ENCODE measurements at regions not wholly inside any gene's neighbourhood (a gene's known extent, or its start where the extent isn't known, plus 50 kb on each side); places are given as distances from the start of the nearest gene placed in this dataset.

GRCh38 chr3:13245615-13245978, 172.4 kb upstream of the IQSEC1 start:
- no peak overlapping the region for H3K4me2 ChIP-seq (ENCODE audit: unreplicated experiment)
- DNase-seq: no peak
- H3K79me2 ChIP-seq (ENCODE audit: insufficient read depth): no peaks in the 10 kb centered on the region
- 65 to 69% methylated on average over 8 of the region's 8 CpGs for WGBS, 2 experiments (ENCODE audit: low coverage in 1 of 2, low lambda C conversion rate in 2 of 2, missing lambda C conversion rate in 2 of 2)
- in situ Hi-C loops (cut with MboI): no loop called here
- TF ChIP-seq EZH2phosphoT487 (IDR thresholded peaks at IDR 0.05; ENCODE audit: insufficient read depth, low read depth) (no peak), EZH2 (IDR thresholded peaks at IDR 0.05; ENCODE audit: insufficient read depth, poor library complexity, severe bottlenecking) (no peak)
- H3K36me3 ChIP-seq (ENCODE audit: low read depth): no peaks in the 10 kb centered on the region
- H3F3A ChIP-seq (ENCODE audit: insufficient read depth): no peaks in the 10 kb centered on the region
- H3K27ac ChIP-seq: no peak overlapping the region
- no peaks in the 10 kb centered on the region for H3K4me1 ChIP-seq (ENCODE audit: insufficient read depth)
- H3K4me3 ChIP-seq: no peak overlapping the region
- no peaks in the 10 kb centered on the region for H4K20me1 ChIP-seq (ENCODE audit: insufficient read depth)
- H3K9ac ChIP-seq: no peak overlapping the region
- H3K9me3 ChIP-seq (ENCODE audit: low read depth): no peaks in the 10 kb centered on the region
- H3K9me2 ChIP-seq (ENCODE audit: insufficient read depth): no peaks in the 10 kb centered on the region
- peaks cover 12% of the 10 kb centered on the region; the same call in 1 of the 2 replicates for H3K27me3 ChIP-seq (replicated peaks; ENCODE audit: insufficient read depth)
- no peak overlapping the region for H2AFZ ChIP-seq

- DNase-seq: no peak
- 43 to 50% methylated on average over 9 of the region's 9 CpGs for WGBS, 2 experiments (ENCODE audit: low coverage in 1 of 2, low lambda C conversion rate in 2 of 2, missing lambda C conversion rate in 2 of 2)
Observed at GRCh38 chr3:13243586-13243985, 170.4 kb upstream of the IQSEC1 start.

GRCh38 chr3:13242364-13242737, 169.1 kb upstream of the IQSEC1 start:
- H4K20me1 ChIP-seq (ENCODE audit: insufficient read depth): no peaks in the 10 kb centered on the region
- TF ChIP-seq EZH2phosphoT487 (IDR thresholded peaks at IDR 0.05; ENCODE audit: insufficient read depth, low read depth) (no peak), EZH2 (IDR thresholded peaks at IDR 0.05; ENCODE audit: insufficient read depth, poor library complexity, severe bottlenecking) (no peak)
- H3K9me2 ChIP-seq (ENCODE audit: insufficient read depth): no peaks in the 10 kb centered on the region
- no peak overlapping the region for H3K9ac ChIP-seq
- 35 to 45% methylated on average over 8 of the region's 8 CpGs for WGBS, 2 experiments (ENCODE audit: low coverage in 1 of 2, low lambda C conversion rate in 2 of 2, missing lambda C conversion rate in 2 of 2)
- H3K9me3 ChIP-seq (ENCODE audit: low read depth): no peaks in the 10 kb centered on the region
- H3K79me2 ChIP-seq (ENCODE audit: insufficient read depth): no peaks in the 10 kb centered on the region
- H3F3A ChIP-seq (ENCODE audit: insufficient read depth): no peaks in the 10 kb centered on the region
- H3K27me3 ChIP-seq (replicated peaks; ENCODE audit: insufficient read depth): peaks cover 4% of the 10 kb centered on the region; the same call in 1 of the 2 replicates
- no peaks in the 10 kb centered on the region for H3K36me3 ChIP-seq (ENCODE audit: low read depth)
- H2AFZ ChIP-seq: no peak overlapping the region
- H3K4me3 ChIP-seq: no peak overlapping the region
- DNase-seq: no peak
- in situ Hi-C loops (cut with MboI): no loop called here
- H3K4me2 ChIP-seq (ENCODE audit: unreplicated experiment): no peak overlapping the region
- no peak overlapping the region for H3K27ac ChIP-seq
- no peaks in the 10 kb centered on the region for H3K4me1 ChIP-seq (ENCODE audit: insufficient read depth)

More at GRCh38 chr3:13243586-13243985, 170.4 kb upstream of the IQSEC1 start:
- Histone ChIP-seq H2AFZ (no peak overlapping the region), H3K36me3 (ENCODE audit: low read depth) (no peaks in the 10 kb centered on the region), H3K9me2 (ENCODE audit: insufficient read depth) (no peaks in the 10 kb centered on the region), H3K4me3 (no peak overlapping the region), H3K4me1 (ENCODE audit: insufficient read depth) (no peaks in the 10 kb centered on the region), H3K9me3 (ENCODE audit: low read depth) (no peaks in the 10 kb centered on the region), H4K20me1 (ENCODE audit: insufficient read depth) (no peaks in the 10 kb centered on the region), H3F3A (ENCODE audit: insufficient read depth) (no peaks in the 10 kb centered on the region), H3K4me2 (ENCODE audit: unreplicated experiment) (no peak overlapping the region), H3K27ac (no peak overlapping the region), H3K9ac (no peak overlapping the region), H3K27me3 (replicated peaks; ENCODE audit: insufficient read depth) (peaks cover 4% of the 10 kb centered on the region; the same call in 1 of the 2 replicates), H3K79me2 (ENCODE audit: insufficient read depth) (no peaks in the 10 kb centered on the region)
- in situ Hi-C loops (cut with MboI): no loop called here
- no peak for TF ChIP-seq EZH2phosphoT487 (IDR thresholded peaks at IDR 0.05; ENCODE audit: insufficient read depth, low read depth)
- TF ChIP-seq EZH2 (IDR thresholded peaks at IDR 0.05; ENCODE audit: insufficient read depth, poor library complexity, severe bottlenecking): no peak

GRCh38 chr3:13241621-13242363, 168.6 kb upstream of the IQSEC1 start:
- Histone ChIP-seq H3K4me3 (no peak overlapping the region), H3K79me2 (ENCODE audit: insufficient read depth) (no peaks in the 10 kb centered on the region), H3K4me1 (ENCODE audit: insufficient read depth) (no peaks in the 10 kb centered on the region), H3K36me3 (ENCODE audit: low read depth) (no peaks in the 10 kb centered on the region), H3K9me2 (ENCODE audit: insufficient read depth) (no peaks in the 10 kb centered on the region), H2AFZ (no peak overlapping the region), H3K9ac (no peak overlapping the region), H3F3A (ENCODE audit: insufficient read depth) (no peaks in the 10 kb centered on the region), H3K9me3 (ENCODE audit: low read depth) (no peaks in the 10 kb centered on the region), H3K27ac (no peak overlapping the region), H4K20me1 (ENCODE audit: insufficient read depth) (no peaks in the 10 kb centered on the region), H3K4me2 (ENCODE audit: unreplicated experiment) (no peak overlapping the region), H3K27me3 (replicated peaks; ENCODE audit: insufficient read depth) (peaks cover 4% of the 10 kb centered on the region; the same call in 1 of the 2 replicates)
- 46 to 54% methylated on average over 18 of the region's 18 CpGs for WGBS, 2 experiments (ENCODE audit: low coverage in 1 of 2, low lambda C conversion rate in 2 of 2, missing lambda C conversion rate in 2 of 2)
- DNase-seq: no peak
- in situ Hi-C loops (cut with MboI): no loop called here
- no peak for TF ChIP-seq EZH2 (IDR thresholded peaks at IDR 0.05; ENCODE audit: insufficient read depth, poor library complexity, severe bottlenecking)
- no peak for TF ChIP-seq EZH2phosphoT487 (IDR thresholded peaks at IDR 0.05; ENCODE audit: insufficient read depth, low read depth)
